ENCODE measurements at regions not wholly inside any gene's neighbourhood (a gene's known extent, or its start where the extent isn't known, plus 50 kb on each side); places are given as distances from the start of the nearest gene placed in this dataset.

GRCh38 chr2:64318476-64318748, 135.6 kb upstream of the LGALSL start:
- Histone ChIP-seq H3K36me3 (replicated peaks in 1 of 2; ENCODE audit: control insufficient read depth in 1 of 2, insufficient read depth in 2 of 2, low read length in 2 of 2) (no peaks in the 10 kb centered on the region), H3K4me1 (ENCODE audit: control insufficient read depth in 1 of 2, insufficient read depth in 2 of 2, low read length in 2 of 2) (no peaks in the 10 kb centered on the region), H3K4me3 (replicated peaks in 1 of 3; ENCODE audit: low read depth in 2 of 3, low read length in 3 of 3) (no peak overlapping the region), H2AFZ (ENCODE audit: insufficient read depth, low read depth, low read length, poor library complexity, severe bottlenecking) (no peak overlapping the region), H3K9ac (ENCODE audit: insufficient read depth, low read length, poor library complexity, severe bottlenecking) (no peak overlapping the region), H4K20me1 (ENCODE audit: insufficient read depth, low read length) (no peaks in the 10 kb centered on the region), H3K79me2 (ENCODE audit: insufficient read depth, low read length) (no peaks in the 10 kb centered on the region), H3K27me3 (ENCODE audit: control insufficient read depth in 2 of 2, insufficient read depth in 2 of 2, low read length in 2 of 2) (no peaks in the 10 kb centered on the region), H3K4me2 (replicated peaks; ENCODE audit: extremely low read depth, low read length, poor library complexity, severe bottlenecking) (no peak overlapping the region), H3K27ac (ENCODE audit: low read depth in 1 of 2, low read length in 2 of 2) (no peak overlapping the region), H3K9me3 (replicated peaks in 1 of 2; ENCODE audit: control insufficient read depth in 1 of 2, insufficient read depth in 1 of 2, low read length in 2 of 2) (peaks cover 0 to 4% of the 10 kb centered on the region in 2 donors)
- Mint-ChIP-seq H3K27ac (no peak overlapping the region), H3K9me3 (peaks cover 0 to 3% (median 0%) of the 10 kb centered on the region in 7 donors), H3K36me3 (no peaks in the 10 kb centered on the region), H3K4me1 (peaks cover 7% of the 10 kb centered on the region), H3K4me3 (no peak overlapping the region), H3K27me3 (ENCODE audit: low read depth in 3 of 3) (peaks cover 0 to 10% (median 1%) of the 10 kb centered on the region in 3 donors)
- 100% methylated on average over 1 of the region's 1 CpG for WGBS (ENCODE audit: insufficient coverage)
- no peak for TF ChIP-seq CTCF (IDR thresholded peaks at IDR 0.05)
- no peak for DNase-seq
- intact Hi-C loops (cut with micrococcal nuclease) = no loop called here

- Histone ChIP-seq H3K27me3 (ENCODE audit: control insufficient read depth in 2 of 2, insufficient read depth in 2 of 2, low read length in 2 of 2) (no peaks in the 10 kb centered on the region), H3K4me2 (replicated peaks; ENCODE audit: extremely low read depth, low read length, poor library complexity, severe bottlenecking) (no peak overlapping the region), H3K4me3 (replicated peaks in 1 of 3; ENCODE audit: low read depth in 2 of 3, low read length in 3 of 3) (no peak overlapping the region), H3K9ac (ENCODE audit: insufficient read depth, low read length, poor library complexity, severe bottlenecking) (no peak overlapping the region), H3K79me2 (ENCODE audit: insufficient read depth, low read length) (no peaks in the 10 kb centered on the region), H4K20me1 (ENCODE audit: insufficient read depth, low read length) (no peaks in the 10 kb centered on the region), H3K4me1 (ENCODE audit: control insufficient read depth in 1 of 2, insufficient read depth in 2 of 2, low read length in 2 of 2) (no peaks in the 10 kb centered on the region), H2AFZ (ENCODE audit: insufficient read depth, low read depth, low read length, poor library complexity, severe bottlenecking) (no peak overlapping the region), H3K9me3 (replicated peaks in 1 of 2; ENCODE audit: control insufficient read depth in 1 of 2, insufficient read depth in 1 of 2, low read length in 2 of 2) (peaks cover 0 to 4% of the 10 kb centered on the region in 2 donors), H3K27ac (ENCODE audit: low read depth in 1 of 2, low read length in 2 of 2) (no peak overlapping the region), H3K36me3 (replicated peaks in 1 of 2; ENCODE audit: control insufficient read depth in 1 of 2, insufficient read depth in 2 of 2, low read length in 2 of 2) (no peaks in the 10 kb centered on the region)
- TF ChIP-seq CTCF (IDR thresholded peaks at IDR 0.05) = no peak
- 100% methylated on average over 1 of the region's 3 CpGs for WGBS (ENCODE audit: insufficient coverage)
- DNase-seq = no peak
- Mint-ChIP-seq H3K27me3 (ENCODE audit: low read depth in 3 of 3) (peaks cover 0 to 10% (median 1%) of the 10 kb centered on the region in 3 donors), H3K4me1 (peaks cover 10% of the 10 kb centered on the region), H3K36me3 (no peaks in the 10 kb centered on the region), H3K4me3 (no peak overlapping the region), H3K27ac (no peak overlapping the region), H3K9me3 (peaks cover 0 to 3% (median 0%) of the 10 kb centered on the region in 7 donors)
- intact Hi-C loops (cut with micrococcal nuclease) = loop anchor here in 1 of 2 donors (10.0 kb wide), 1 partner anchor 185 kb away; no protein-coding TSS in a partner anchor
Observed at GRCh38 chr2:64319896-64320295, 134.1 kb upstream of the LGALSL start.
